ENCODE measurements at regions not wholly inside any gene's neighbourhood (a gene's known extent, or its start where the extent isn't known, plus 50 kb on each side); places are given as distances from the start of the nearest gene placed in this dataset.

DNA sequence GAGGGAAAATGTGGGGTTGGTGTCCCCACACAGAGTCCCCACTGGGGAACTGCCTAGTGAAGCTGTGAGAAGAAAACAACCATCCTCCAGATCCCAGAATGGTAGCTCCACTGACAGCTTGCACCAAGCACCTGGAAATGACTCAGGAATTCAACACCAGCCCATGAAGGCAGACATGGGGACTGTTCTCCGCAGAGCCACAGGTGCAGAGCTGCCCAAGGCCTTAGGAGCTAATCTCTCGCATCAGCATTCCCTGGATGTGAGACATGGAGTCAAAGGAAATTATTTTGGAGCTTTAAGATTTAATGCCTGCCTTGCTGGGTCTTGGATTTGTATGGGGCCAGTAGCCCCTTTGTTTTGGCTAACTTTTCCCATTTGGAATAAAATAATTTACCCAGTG lies 367.9 kb downstream of the FAM133A start:
- TF ChIP-seq CTCF (IDR thresholded peaks at IDR 0.05; ENCODE audit: low read depth, low read length) = no peak
- H3K4me3 ChIP-seq (ENCODE audit: low read depth, low read length) = no peak overlapping the region

GRCh38 chrX:94045724-94046123 lies 371.7 kb downstream of the FAM133A start:
- TF ChIP-seq CTCF (IDR thresholded peaks at IDR 0.05; ENCODE audit: low read depth, low read length) = no peak
- no peak overlapping the region for H3K4me3 ChIP-seq (ENCODE audit: low read depth, low read length)

DNA sequence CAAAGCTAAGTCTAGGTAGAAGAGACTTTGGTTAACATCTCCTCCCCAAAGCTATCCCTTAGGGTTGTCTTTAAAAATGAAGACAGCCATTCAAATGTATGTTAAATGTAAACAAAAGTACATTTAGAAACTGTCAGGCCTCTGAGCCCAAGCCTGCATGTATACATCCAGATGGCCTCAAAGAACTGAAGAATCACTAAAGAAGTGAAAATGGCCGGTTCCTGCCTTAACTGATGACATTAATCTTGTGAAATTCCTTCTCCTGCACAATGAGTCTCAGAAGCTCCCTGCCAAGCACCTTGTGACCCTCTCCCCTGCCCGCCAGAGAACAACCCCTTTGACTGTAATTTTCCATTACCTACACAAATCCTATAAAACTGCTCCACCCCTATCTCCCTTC lies 377.9 kb downstream of the FAM133A start:
- H3K4me3 ChIP-seq (ENCODE audit: low read depth, low read length) = no peak overlapping the region
- no peak for TF ChIP-seq CTCF (IDR thresholded peaks at IDR 0.05; ENCODE audit: low read depth, low read length)

GRCh38 chrX:94053575-94053974 lies 379.6 kb downstream of the FAM133A start:
- TF ChIP-seq CTCF (IDR thresholded peaks at IDR 0.05; ENCODE audit: low read depth, low read length) = no peak
- no peak overlapping the region for H3K4me3 ChIP-seq (ENCODE audit: low read depth, low read length)

GRCh38 chrX:94057385-94057784 lies 383.4 kb downstream of the FAM133A start:
- H3K4me3 ChIP-seq (ENCODE audit: low read depth, low read length) = no peak overlapping the region
- no peak for TF ChIP-seq CTCF (IDR thresholded peaks at IDR 0.05; ENCODE audit: low read depth, low read length)

DNA sequence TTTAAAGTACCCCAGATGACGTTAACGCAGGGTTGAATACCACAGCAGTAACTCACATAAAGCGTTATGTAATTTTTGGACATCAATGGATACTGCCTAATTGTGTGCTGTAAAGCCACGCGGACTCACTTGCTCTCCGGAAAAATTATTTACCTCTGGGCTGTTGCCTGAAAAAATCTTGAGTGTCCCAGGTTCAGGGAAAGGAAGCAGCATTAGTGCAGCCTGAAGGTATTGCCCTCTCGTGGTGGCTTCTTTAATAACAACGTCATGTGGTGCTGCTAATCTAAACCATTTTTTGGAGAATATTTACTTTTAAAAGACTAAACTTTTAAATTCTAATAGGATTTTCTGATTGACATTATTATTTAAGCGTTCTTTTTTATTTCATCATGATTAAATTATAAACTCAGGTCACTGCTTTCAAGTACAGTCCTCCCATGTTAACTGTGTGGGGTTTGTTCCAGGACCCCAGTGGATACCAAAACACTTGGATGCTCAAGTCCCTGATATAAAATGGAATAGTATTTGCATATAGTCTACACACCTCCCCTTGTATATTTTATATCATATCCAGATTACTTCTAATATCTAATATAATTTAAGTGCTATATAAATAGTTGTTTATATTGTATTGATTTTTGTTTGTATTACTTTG lies 384.8 kb downstream of the FAM133A start:
- no peak overlapping the region for H3K4me3 ChIP-seq (ENCODE audit: low read depth, low read length)
- TF ChIP-seq CTCF (IDR thresholded peaks at IDR 0.05; ENCODE audit: low read depth, low read length) = peak; percentile 27; the same call in 1 of the 2 replicates

DNA sequence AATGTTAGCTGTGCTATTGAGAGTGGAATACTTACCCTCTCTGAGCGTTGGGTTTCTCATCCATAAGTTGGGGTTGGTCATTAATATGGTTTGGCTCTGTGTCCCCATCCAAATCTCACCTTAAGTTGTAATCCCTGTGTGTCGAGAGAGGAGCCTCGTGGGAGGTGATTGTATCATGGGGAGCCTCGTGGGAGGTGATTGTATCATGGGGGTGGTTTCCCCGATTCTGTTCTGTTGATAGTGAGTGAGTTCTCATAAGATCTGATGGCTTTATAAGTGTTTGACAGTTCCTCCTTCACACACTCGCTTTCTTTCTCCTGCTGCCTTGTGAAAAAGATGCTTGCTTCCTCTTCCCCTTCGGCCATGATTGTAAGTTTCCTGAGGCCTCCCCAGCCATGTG lies 391.1 kb downstream of the FAM133A start:
- H3K4me3 ChIP-seq (ENCODE audit: low read depth, low read length) = no peak overlapping the region
- no peak for TF ChIP-seq CTCF (IDR thresholded peaks at IDR 0.05; ENCODE audit: low read depth, low read length)
